Prostate gland (tissue), 2 donors: ENCODE measurements at regions not wholly inside any gene's neighbourhood (a gene's known extent, or its start where the extent isn't known, plus 50 kb on each side); places are given as distances from the start of the nearest gene placed in this dataset.

Source experiments
- CTCF ChIP-seq, 4 experiments: fragments of 200-600 bp in 2 of 4; fragments of 450-650 bp in 2 of 4; sonication (generic) in 2 of 4; IDR thresholded peaks; 1 replicate in 3 of 4; 2 replicates in 1 of 4; pipeline ENCODE4 v1.5.1; 2016 to 2019; ENCODE audit warnings: antibody characterized with exemption in 4 of 4, mild to moderate bottlenecking in 2 of 4, moderate library complexity in 2 of 4
- POLR2A ChIP-seq: fragments of 450-650 bp; IDR thresholded peaks from one replicate; pipeline ENCODE4 v1.6.1; 2016; ENCODE audit warnings: antibody characterized with exemption, mild to moderate bottlenecking
- POLR2AphosphoS5 ChIP-seq: sonication (generic); formaldehyde crosslinking; IDR thresholded peaks from one replicate; pipeline ENCODE4 v1.6.1; 2017; ENCODE audit warnings: antibody characterized with exemption

GRCh38 chr2:193608451-193608850 lies 1413.7 kb upstream of the TMEFF2 start:
- TF ChIP-seq POLR2A (no peak), POLR2AphosphoS5 (no peak), CTCF (IDR thresholded peaks at IDR 0.05) (no peak)
